ENCODE measurements at regions not wholly inside any gene's neighbourhood (a gene's known extent, or its start where the extent isn't known, plus 50 kb on each side); places are given as distances from the start of the nearest gene placed in this dataset.
"Not testable (repeated sequence)": the region's sequence is repeated elsewhere in the genome, so short reads cannot be mapped to it uniquely, and the experiment has no call there.

- no peak for DNase-seq (ENCODE audit: low read depth, low spot score)
- H3K4me3 ChIP-seq (ENCODE audit: low read depth, low read length), result no peak overlapping the region
- CTCF ChIA-PET, result interaction anchor here (1.0 kb wide), 1 partner anchor 13 kb away, joined by 3 read pairs; no protein-coding TSS in a partner anchor
- TF ChIP-seq CTCF (IDR thresholded peaks at IDR 0.05; ENCODE audit: insufficient read depth, low read length, missing control alignments), result no peak
- POLR2A ChIA-PET, result no interaction called here
Observed at GRCh38 chr6:4660377-4661321, 115.6 kb upstream of the CDYL start.

- POLR2A ChIA-PET; DNase-seq (ENCODE audit: low read depth, low spot score); H3K4me3 ChIP-seq (ENCODE audit: low read depth, low read length): not testable (repeated sequence)
- CTCF ChIA-PET, result interaction anchor here (1.0 kb wide), 1 partner anchor 12 kb away, joined by 3 read pairs; no protein-coding TSS in a partner anchor
Observed at GRCh38 chr6:4659719-4660118, 116.5 kb upstream of the CDYL start.

GRCh38 chr6:4658486-4658885 lies 117.7 kb upstream of the CDYL start:
- ChIA-PET CTCF (no interaction called here), POLR2A (no interaction called here)
- TF ChIP-seq CTCF (IDR thresholded peaks at IDR 0.05; ENCODE audit: insufficient read depth, low read length, missing control alignments), result no peak
- no peak overlapping the region for H3K4me3 ChIP-seq (ENCODE audit: low read depth, low read length)
- no peak for DNase-seq (ENCODE audit: low read depth, low spot score)

- CTCF ChIA-PET, result no interaction called here
Observed at GRCh38 chr6:4656106-4656505, 120.1 kb upstream of the CDYL start.

GRCh38 chr6:4655196-4656025 lies 120.8 kb upstream of the CDYL start:
- CTCF ChIA-PET, result no interaction called here
- POLR2A ChIA-PET, result no interaction called here

More at GRCh38 chr6:4656106-4656505, 120.1 kb upstream of the CDYL start:
- no peak overlapping the region for H3K4me3 ChIP-seq (ENCODE audit: low read depth, low read length)
- DNase-seq (ENCODE audit: low read depth, low spot score), result no peak
- POLR2A ChIA-PET, result no interaction called here
- no peak for TF ChIP-seq CTCF (IDR thresholded peaks at IDR 0.05; ENCODE audit: insufficient read depth, low read length, missing control alignments)

GRCh38 chr6:4653141-4653540 lies 123.1 kb upstream of the CDYL start:
- no peak for TF ChIP-seq CTCF (IDR thresholded peaks at IDR 0.05; ENCODE audit: insufficient read depth, low read length, missing control alignments)
- ChIA-PET POLR2A (no interaction called here), CTCF (no interaction called here)
- DNase-seq (ENCODE audit: low read depth, low spot score), result no peak
- no peak overlapping the region for H3K4me3 ChIP-seq (ENCODE audit: low read depth, low read length)

More at GRCh38 chr6:4655196-4656025, 120.8 kb upstream of the CDYL start:
- no peak for TF ChIP-seq CTCF (IDR thresholded peaks at IDR 0.05; ENCODE audit: insufficient read depth, low read length, missing control alignments)
- DNase-seq (ENCODE audit: low read depth, low spot score), result no peak
- no peak overlapping the region for H3K4me3 ChIP-seq (ENCODE audit: low read depth, low read length)
